ENCODE measurements at regions not wholly inside any gene's neighbourhood (a gene's known extent, or its start where the extent isn't known, plus 50 kb on each side); places are given as distances from the start of the nearest gene placed in this dataset.

- H3K9me3 ChIP-seq, result no peaks in the 10 kb centered on the region
- H3K4me1 ChIP-seq, result no peaks in the 10 kb centered on the region
- intact Hi-C loops (cut with DNase I), result no loop called here
- no peaks in the 10 kb centered on the region for H3K36me3 ChIP-seq (ENCODE audit: insufficient read depth in 1 of 2, low read depth in 1 of 2)
- peaks cover 0 to 4% (median 0%) of the 10 kb centered on the region in 3 donors for H3K27me3 ChIP-seq (ENCODE audit: insufficient read depth in 3 of 3, low read length in 2 of 3)
- no peak overlapping the region for H3K27ac ChIP-seq
- no peak overlapping the region for H3K4me3 ChIP-seq
- 92 to 99% (median 97%) methylated on average over 3 of the region's 3 CpGs for WGBS, 3 donors
- no peak for TF ChIP-seq CTCF (IDR thresholded peaks at IDR 0.05)
- ATAC-seq (no peak), DNase-seq (no peak)
These were observed 840.3 kb downstream of the TBC1D22A start for GRCh38 chr22:47602732-47603131.

GRCh38 chr22:47601666-47602065 lies 839.2 kb downstream of the TBC1D22A start:
- WGBS, 3 donors, result 61 to 73% (median 65%) methylated on average over 10 of the region's 10 CpGs
- no peak for ATAC-seq
- no peak for DNase-seq
- Histone ChIP-seq H3K27ac (no peak overlapping the region), H3K36me3 (ENCODE audit: insufficient read depth in 1 of 2, low read depth in 1 of 2) (no peaks in the 10 kb centered on the region), H3K4me1 (no peaks in the 10 kb centered on the region), H3K9me3 (no peaks in the 10 kb centered on the region), H3K27me3 (ENCODE audit: insufficient read depth in 3 of 3, low read length in 2 of 3) (peaks cover 0 to 2% (median 0%) of the 10 kb centered on the region in 3 donors), H3K4me3 (no peak overlapping the region)
- no peak for TF ChIP-seq CTCF (IDR thresholded peaks at IDR 0.05)
- intact Hi-C loops (cut with DNase I), result no loop called here

GRCh38 chr22:47600791-47601625 lies 838.6 kb downstream of the TBC1D22A start:
- ATAC-seq (no peak), DNase-seq (no peak)
- Histone ChIP-seq H3K4me3 (no peak overlapping the region), H3K36me3 (ENCODE audit: insufficient read depth in 1 of 2, low read depth in 1 of 2) (no peaks in the 10 kb centered on the region), H3K4me1 (no peaks in the 10 kb centered on the region), H3K27ac (no peak overlapping the region), H3K27me3 (ENCODE audit: insufficient read depth in 3 of 3, low read length in 2 of 3) (peaks cover 0 to 2% (median 0%) of the 10 kb centered on the region in 3 donors), H3K9me3 (no peaks in the 10 kb centered on the region)
- 67 to 70% (median 70%) methylated on average over 15 to 16 of the region's 16 CpGs for WGBS, 3 donors
- no peak for TF ChIP-seq CTCF (IDR thresholded peaks at IDR 0.05)
- intact Hi-C loops (cut with DNase I), result no loop called here

GRCh38 chr22:47600281-47600680 lies 837.8 kb downstream of the TBC1D22A start:
- Histone ChIP-seq H3K27me3 (ENCODE audit: insufficient read depth in 3 of 3, low read length in 2 of 3) (peaks cover 0 to 2% (median 0%) of the 10 kb centered on the region in 3 donors), H3K4me1 (no peaks in the 10 kb centered on the region), H3K4me3 (no peak overlapping the region), H3K36me3 (ENCODE audit: insufficient read depth in 1 of 2, low read depth in 1 of 2) (no peaks in the 10 kb centered on the region), H3K27ac (no peak overlapping the region), H3K9me3 (no peaks in the 10 kb centered on the region)
- DNase-seq, result no peak
- intact Hi-C loops (cut with DNase I), result no loop called here
- WGBS, 3 donors, result 33 to 71% (median 62%) methylated on average over 9 to 11 of the region's 11 CpGs
- TF ChIP-seq CTCF (IDR thresholded peaks at IDR 0.05), result no peak
- no peak for ATAC-seq

Measured in psoas muscle (tissue), 7 donors.